Mammary epithelial cell (primary cell): ENCODE measurements at regions not wholly inside any gene's neighbourhood (a gene's known extent, or its start where the extent isn't known, plus 50 kb on each side); places are given as distances from the start of the nearest gene placed in this dataset.

Source experiments
- EZH2 ChIP-seq: IDR thresholded peaks from 2 replicates; pipeline ENCODE4 v1.6.1; 2012; ENCODE audit warnings: low read length, inconsistent platforms, borderline replicate concordance
- TF ChIP-seq, protein P1 (sequence below), 2 donors: IDR thresholded peaks in 1 of 2; conservative IDR thresholded peaks in 1 of 2; 2 replicates each; pipeline ENCODE4 v1.5.1; 2011 to 2012; ENCODE audit warnings: inconsistent platforms in 2 of 2, low read length in 2 of 2, mild to moderate bottlenecking in 2 of 2, control low read depth in 1 of 2, low read depth in 1 of 2; ENCODE audit not compliant: insufficient read depth in 1 of 2; ENCODE audit errors: extremely low read depth in 1 of 2

DNA sequence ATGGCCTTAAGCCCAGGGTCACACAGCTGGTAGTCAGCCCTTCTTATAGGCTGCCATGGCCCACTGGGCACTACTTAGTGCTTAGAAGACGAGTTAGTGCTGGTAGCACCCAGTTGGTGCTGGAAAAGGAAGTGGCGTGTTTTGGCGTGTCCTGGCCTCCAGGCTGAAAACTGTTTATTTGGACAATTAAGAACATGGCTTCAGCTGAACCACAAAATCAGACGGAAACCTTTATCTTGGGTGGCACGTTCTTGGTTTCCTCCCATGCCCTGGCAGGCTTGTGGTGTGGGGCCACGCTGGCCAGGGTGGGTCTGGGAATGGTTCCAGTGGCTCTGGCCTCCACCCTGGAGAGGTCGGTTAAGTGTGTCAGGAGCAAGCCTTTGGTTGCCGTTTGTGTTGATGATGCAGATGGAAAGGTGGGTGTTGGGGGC is 141.5 kb upstream of the HAAO start:
- TF ChIP-seq, protein P1, sequence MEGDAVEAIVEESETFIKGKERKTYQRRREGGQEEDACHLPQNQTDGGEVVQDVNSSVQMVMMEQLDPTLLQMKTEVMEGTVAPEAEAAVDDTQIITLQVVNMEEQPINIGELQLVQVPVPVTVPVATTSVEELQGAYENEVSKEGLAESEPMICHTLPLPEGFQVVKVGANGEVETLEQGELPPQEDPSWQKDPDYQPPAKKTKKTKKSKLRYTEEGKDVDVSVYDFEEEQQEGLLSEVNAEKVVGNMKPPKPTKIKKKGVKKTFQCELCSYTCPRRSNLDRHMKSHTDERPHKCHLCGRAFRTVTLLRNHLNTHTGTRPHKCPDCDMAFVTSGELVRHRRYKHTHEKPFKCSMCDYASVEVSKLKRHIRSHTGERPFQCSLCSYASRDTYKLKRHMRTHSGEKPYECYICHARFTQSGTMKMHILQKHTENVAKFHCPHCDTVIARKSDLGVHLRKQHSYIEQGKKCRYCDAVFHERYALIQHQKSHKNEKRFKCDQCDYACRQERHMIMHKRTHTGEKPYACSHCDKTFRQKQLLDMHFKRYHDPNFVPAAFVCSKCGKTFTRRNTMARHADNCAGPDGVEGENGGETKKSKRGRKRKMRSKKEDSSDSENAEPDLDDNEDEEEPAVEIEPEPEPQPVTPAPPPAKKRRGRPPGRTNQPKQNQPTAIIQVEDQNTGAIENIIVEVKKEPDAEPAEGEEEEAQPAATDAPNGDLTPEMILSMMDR (conservative IDR thresholded peaks at IDR 0.05 in 1 of 2, IDR thresholded peaks at IDR 0.05 in 1 of 2; ENCODE audit: extremely low read depth in 1 of 2, insufficient read depth in 1 of 2, low read depth in 1 of 2, low read length in 2 of 2), result no peak
- TF ChIP-seq EZH2, result no peak
